ENCODE measurements at regions not wholly inside any gene's neighbourhood (a gene's known extent, or its start where the extent isn't known, plus 50 kb on each side); places are given as distances from the start of the nearest gene placed in this dataset.

DNA sequence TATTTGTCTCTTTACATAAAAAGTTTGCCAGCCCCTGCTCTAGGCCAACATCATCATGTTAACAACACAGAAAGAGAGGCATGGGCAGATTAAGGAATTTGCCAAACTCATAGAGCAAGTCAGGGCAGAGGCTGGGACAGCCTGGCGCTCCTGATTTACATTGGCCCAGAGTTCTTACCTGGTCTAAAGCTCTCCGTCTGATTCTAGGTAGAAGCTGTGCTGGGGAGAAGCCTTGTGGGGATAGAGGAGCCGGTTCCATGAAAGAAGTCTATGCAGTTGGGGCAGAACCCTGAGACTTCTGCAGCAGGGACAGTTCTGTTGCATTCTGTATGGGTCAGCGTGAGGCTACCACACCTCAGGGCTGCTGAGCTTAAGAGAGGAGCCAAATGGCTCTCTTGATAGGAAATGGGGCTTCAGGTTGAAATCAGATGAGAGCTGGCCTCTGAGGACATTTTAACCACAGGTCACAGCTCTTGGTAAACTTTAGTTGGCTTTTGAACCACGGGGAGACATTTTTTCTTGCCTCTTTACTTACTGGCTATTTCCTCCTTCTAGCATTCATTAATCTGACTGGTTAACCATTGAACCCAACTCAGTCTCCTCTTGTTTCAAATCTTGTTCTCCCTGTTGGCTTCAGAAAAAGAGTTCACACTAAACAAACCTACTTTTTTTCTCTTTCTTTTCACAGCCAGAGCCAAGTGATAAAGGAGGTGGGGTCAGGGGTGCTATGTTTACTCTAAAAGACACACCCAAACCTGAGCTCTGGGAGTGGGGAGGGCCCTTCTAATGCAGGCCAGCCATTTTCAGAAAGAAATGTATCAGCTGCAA is 250.7 kb downstream of the OPA1 start:
- Histone ChIP-seq H2BK12ac (ENCODE audit: insufficient read length, low read depth, low read length) (no peak overlapping the region), H3K14ac (ENCODE audit: insufficient read depth, low read length) (no peak overlapping the region), H3K4me2 (ENCODE audit: insufficient read depth, insufficient read length, low read length) (no peak overlapping the region), H2BK20ac (ENCODE audit: low read depth, low read length, poor library complexity, severe bottlenecking) (no peak overlapping the region), H3K27me3 (ENCODE audit: insufficient read depth, low read length) (no peaks in the 10 kb centered on the region), H3K27ac (ENCODE audit: insufficient read length, low read depth, low read length) (no peak overlapping the region), H3K4ac (ENCODE audit: low read depth, low read length) (no peak overlapping the region), H4K20me1 (ENCODE audit: control insufficient read depth, insufficient read depth, insufficient read length) (no peaks in the 10 kb centered on the region), H3K9ac (ENCODE audit: extremely low read depth, insufficient read length, low read length) (no peak overlapping the region), H3K9me3 (ENCODE audit: control insufficient read depth, low read depth, low read length) (no peaks in the 10 kb centered on the region), H3K23me2 (ENCODE audit: insufficient read length, low read depth, low read length, poor library complexity, severe bottlenecking) (no peaks in the 10 kb centered on the region), H3K18ac (ENCODE audit: insufficient read length, low read depth, low read length) (no peak overlapping the region), H3K79me1 (ENCODE audit: insufficient read depth, low read depth, low read length, poor library complexity, severe bottlenecking) (no peaks in the 10 kb centered on the region), H2BK15ac (ENCODE audit: low read depth, low read length) (no peak overlapping the region; the same call in 1 of the 2 replicates), H3T11ph (ENCODE audit: low read length) (no peak overlapping the region), H2BK120ac (ENCODE audit: low read depth, low read length, poor library complexity, severe bottlenecking) (no peak overlapping the region), H4K91ac (ENCODE audit: insufficient read length, low read depth, low read length) (no peak overlapping the region), H2BK5ac (ENCODE audit: insufficient read length, low read length) (no peak overlapping the region), H3K23ac (ENCODE audit: insufficient read length, low read depth, low read length) (no peak overlapping the region), H4K5ac (ENCODE audit: insufficient read length, low read depth, low read length) (no peak overlapping the region), H3K79me2 (ENCODE audit: insufficient read depth, low read length) (no peaks in the 10 kb centered on the region), H2AFZ (ENCODE audit: low read length) (no peak overlapping the region), H3K4me1 (ENCODE audit: insufficient read depth, low read length) (no peaks in the 10 kb centered on the region), H3K56ac (ENCODE audit: insufficient read length, low read depth, low read length) (no peak overlapping the region), H2AK5ac (ENCODE audit: insufficient read length, low read length) (no peak overlapping the region), H4K8ac (replicated peaks; ENCODE audit: insufficient read length, low read depth, low read length) (no peak overlapping the region)
- Mint-ChIP-seq H3K4me3 (no peak overlapping the region), H3K9me3 (no peaks in the 10 kb centered on the region; a peak in 1 of 5 replicates), H3K4me1 (peaks cover 10 to 25% of the 10 kb centered on the region in 2 experiments), H3K27me3 (ENCODE audit: low read depth) (peaks cover 29% of the 10 kb centered on the region), H3K27ac (no peak overlapping the region), H3K36me3 (ENCODE audit: insufficient read depth in 1 of 3, low read depth in 3 of 3) (no peaks in the 10 kb centered on the region)
- no CpG with 5 or more reads among the region's 5 CpGs for WGBS (ENCODE audit: extremely low coverage, insufficient read length, low lambda C conversion rate)
- DNase-seq = no peak
- no peak for TF ChIP-seq CTCF (conservative IDR thresholded peaks at IDR 0.05)

All from H9 (cell line).